K562 (cell line): ENCODE measurements at regions not wholly inside any gene's neighbourhood (a gene's known extent, or its start where the extent isn't known, plus 50 kb on each side); places are given as distances from the start of the nearest gene placed in this dataset.

ENCODE experiments used
- ATAC-seq: fragments of 200-7000 bp; cut with Tn5 transposase; 3 replicates; pipeline ENCODE4 v1.9.1; 2020; ENCODE audit warnings: moderate library complexity
- BruUV-seq: library from RNA; stranded (reverse); fragments of 400-500 nt; replicated peaks from 2 replicates; lab custom pipeline; 2021; lab: Mats Ljungman, UMichigan
- CTCF ChIA-PET: fragments of 300-600 bp; formaldehyde crosslinking; extraction: SDS; loops from one replicate; lab custom pipeline; 2021; ENCODE audit warnings: low intra/inter-chr PET ratio; lab: Yijun Ruan, JAX
- POLR2A ChIA-PET: fragments of 300-600, 350-650 bp; sonication (Branson Sonifier 250); formaldehyde crosslinking; extraction: SDS; loops from one replicate; lab custom pipeline; 2021; ENCODE audit warnings: antibody characterized with exemption, inconsistent platforms; lab: Yijun Ruan, JAX
- DNase-seq, 4 experiments: peaks; one replicate each; pipeline versions ENCODE4 v3.0.0 to v3.0.0-alpha.2; 2011 to 2018; ENCODE audit warnings: low spot score in 3 of 4, mixed read lengths in 3 of 4; ENCODE audit errors: extremely low read depth in 1 of 4
- FAIRE-seq: peaks from 2 replicates; lab custom pipeline; 2011; peaks lifted over from hg19 to GRCh38; lab: Jason Lieb, UNC
- H2AFZ ChIP-seq: 2 replicates; pipeline ENCODE4 v1.6.0; 2011; ENCODE audit warnings: low read depth, low read length, control low read depth, inconsistent platforms
- H3K27ac ChIP-seq: fragments of 200-600 bp; 3 replicates; pipeline ENCODE4 v1.8.0; 2011; ENCODE audit warnings: low read depth, mild to moderate bottlenecking, control low read depth, inconsistent platforms, low read length, moderate library complexity, mixed read lengths; ENCODE audit errors: extremely low read depth
- H3K27me3 ChIP-seq, 2 experiments: fragments of 300-600 bp in 1 of 2; 2 replicates in 1 of 2; 3 replicates in 1 of 2; pipeline versions ENCODE4 v1.6.0 to v1.8.0; 2011; ENCODE audit warnings: inconsistent platforms in 2 of 2, low read length in 2 of 2, mild to moderate bottlenecking in 1 of 2, mixed read lengths in 1 of 2, moderate library complexity in 1 of 2; ENCODE audit not compliant: control insufficient read depth in 2 of 2, insufficient read depth in 2 of 2
- H3K36me3 ChIP-seq: fragments of 300-600 bp; 3 replicates; pipeline ENCODE4 v1.8.0; 2011; ENCODE audit warnings: mild to moderate bottlenecking, low read length, inconsistent platforms; ENCODE audit not compliant: control insufficient read depth, insufficient read depth
- H3K4me1 ChIP-seq, 2 experiments: fragments of 200-600 bp in 1 of 2; replicated peaks in 1 of 2; 2 replicates in 1 of 2; 3 replicates in 1 of 2; pipeline versions ENCODE4 v1.5.1 to v1.8.0; 2011; ENCODE audit warnings: inconsistent platforms in 2 of 2, low read length in 2 of 2, mild to moderate bottlenecking in 1 of 2, mixed read lengths in 1 of 2, moderate library complexity in 1 of 2; ENCODE audit not compliant: control insufficient read depth in 2 of 2, insufficient read depth in 2 of 2
- H3K4me2 ChIP-seq: 2 replicates; pipeline ENCODE4 v1.6.1; 2011; ENCODE audit warnings: low read length, control low read depth, inconsistent platforms, mixed read lengths; ENCODE audit not compliant: insufficient read depth
- H3K4me3 ChIP-seq: fragments of 200-600 bp; sonication (generic), shearing (Covaris generic); 2 replicates; pipeline ENCODE4 v1.5.1; 2016; ENCODE audit warnings: control low read depth, inconsistent platforms
- H3K79me2 ChIP-seq: fragments of 200-600 bp; 3 replicates; pipeline ENCODE4 v1.8.0; 2011; ENCODE audit warnings: low read length, inconsistent platforms; ENCODE audit not compliant: control insufficient read depth, insufficient read depth
- H3K9ac ChIP-seq, 2 experiments: 2 replicates each; pipeline versions ENCODE4 v1.6.0 to v1.6.1; 2011; ENCODE audit warnings: low read depth in 2 of 2, low read length in 2 of 2, control low read depth in 1 of 2, inconsistent platforms in 1 of 2, mild to moderate bottlenecking in 1 of 2, mixed read lengths in 1 of 2; ENCODE audit not compliant: insufficient read depth in 1 of 2
- H3K9me1 ChIP-seq: one replicate; pipeline ENCODE4 v1.6.0; 2011; ENCODE audit warnings: inconsistent platforms, mild to moderate bottlenecking, low read length, moderate library complexity; ENCODE audit not compliant: control insufficient read depth, insufficient read depth
- H3K9me3 ChIP-seq: replicated peaks from 2 replicates; pipeline ENCODE4 v1.5.1; 2011; ENCODE audit warnings: low read depth, low read length, inconsistent platforms; ENCODE audit not compliant: control insufficient read depth, insufficient read depth
- H4K20me1 ChIP-seq: replicated peaks from 2 replicates; pipeline ENCODE4 v1.6.1; 2011; ENCODE audit warnings: low read length, inconsistent platforms, mixed read lengths; ENCODE audit not compliant: control insufficient read depth, insufficient read depth
- AFF4 ChIP-seq: sonication (generic); formaldehyde crosslinking; IDR thresholded peaks from 2 replicates; pipeline ENCODE4 v1.8.0; 2023; ENCODE audit warnings: mild to moderate bottlenecking, missing genetic modification reagents
- DACH1 ChIP-seq: fragments of 450-650 bp; IDR thresholded peaks from 2 replicates; pipeline ENCODE4 v1.6.1; 2018; ENCODE audit not compliant: partially characterized antibody
- MAFG ChIP-seq: fragments of 450-650 bp; conservative IDR thresholded peaks from 2 replicates; pipeline ENCODE4 v1.6.1; 2016; ENCODE audit warnings: missing genetic modification characterization, missing compliant biosample characterization
- YBX1 ChIP-seq: fragments of 450-650 bp; IDR thresholded peaks from 2 replicates; pipeline ENCODE4 v1.7.1; 2016; ENCODE audit warnings: mild to moderate bottlenecking
- WGBS: fragments of 100-300 bp; shearing (Covaris generic); methylation state at CpG from one replicate; pipeline ENCODE4 v1.1.6; 2016; ENCODE audit warnings: low coverage, mixed read lengths; ENCODE audit not compliant: insufficient coverage; ENCODE audit errors: missing lambda C conversion rate; 5-methylcytosine and 5-hydroxymethylcytosine counted together
- in situ Hi-C: fragments of 300-500 bp; cut with MboI; formaldehyde crosslinking; loops from 4 replicates; pipeline ENCODE4 v1.15.0; 2018; ENCODE audit warnings: inconsistent platforms, mixed read lengths
- intact Hi-C: fragments of 100-400 bp; cut with micrococcal nuclease; formaldehyde crosslinking; loops from 2 replicates; pipeline ENCODE4 v1.14.2; 2022

GRCh38 chr9:95383845-95384244, 66.3 kb upstream of the FANCC start:
- no peaks in the 10 kb centered on the region for H4K20me1 ChIP-seq
- no TSS peak for BruUV-seq
- no peak overlapping the region for H3K9ac ChIP-seq
- H3K36me3 ChIP-seq: no peaks in the 10 kb centered on the region
- no peak overlapping the region for H3K27ac ChIP-seq
- H3K4me2 ChIP-seq: no peak overlapping the region
- ATAC-seq: no peak
- DNase-seq: no peak
- intact Hi-C loops (no loop called here), in situ Hi-C loops (no loop called here)
- H3K9me1 ChIP-seq: no peaks in the 10 kb centered on the region
- no peak for TF ChIP-seq DACH1
- TF ChIP-seq YBX1: no peak
- peaks cover 0 to 5% of the 10 kb centered on the region in 2 experiments; a peak in 3 of 5 replicates for H3K27me3 ChIP-seq
- CTCF ChIA-PET: no interaction called here
- no peak overlapping the region for H3K4me3 ChIP-seq
- 0% methylated on average over 1 of the region's 1 CpG for WGBS
- peaks cover 0 to 11% of the 10 kb centered on the region in 2 experiments; a peak in 1 of 5 replicates for H3K4me1 ChIP-seq
- POLR2A ChIA-PET: no interaction called here
- H3K9me3 ChIP-seq: no peaks in the 10 kb centered on the region
- H2AFZ ChIP-seq: no peak overlapping the region
- FAIRE-seq: no peak
- H3K79me2 ChIP-seq: no peaks in the 10 kb centered on the region

- H3K27ac ChIP-seq: no peak overlapping the region
- no peak for DNase-seq
- peaks cover 0 to 11% of the 10 kb centered on the region in 2 experiments; a peak in 1 of 5 replicates for H3K4me1 ChIP-seq
- TF ChIP-seq MAFG (tag) (peak; percentile 46), AFF4 (CRISPR knock-in tag) (no peak)
- TF ChIP-seq, all 486 proteins: peak for 1
- CTCF ChIA-PET: no interaction called here
- intact Hi-C loops: no loop called here
- no peaks in the 10 kb centered on the region for H3K9me3 ChIP-seq
- peaks cover 0 to 5% of the 10 kb centered on the region in 2 experiments; a peak in 3 of 5 replicates for H3K27me3 ChIP-seq
- no peaks in the 10 kb centered on the region for H3K79me2 ChIP-seq
- no TSS peak for BruUV-seq
- 22% methylated on average over 7 of the region's 7 CpGs for WGBS
- H3K9ac ChIP-seq: no peak overlapping the region
- H3K4me2 ChIP-seq: no peak overlapping the region
- H2AFZ ChIP-seq: no peak overlapping the region
- H3K4me3 ChIP-seq: no peak overlapping the region
- ATAC-seq (no peak), FAIRE-seq (no peak)
- in situ Hi-C loops: no loop called here
- no peaks in the 10 kb centered on the region for H4K20me1 ChIP-seq
- H3K9me1 ChIP-seq: no peaks in the 10 kb centered on the region
- H3K36me3 ChIP-seq: no peaks in the 10 kb centered on the region
- POLR2A ChIA-PET: no interaction called here
Observed at GRCh38 chr9:95383185-95383676, 65.7 kb upstream of the FANCC start.
